Astrocyte of the spinal cord (primary cell): ENCODE measurements at regions not wholly inside any gene's neighbourhood (a gene's known extent, or its start where the extent isn't known, plus 50 kb on each side); places are given as distances from the start of the nearest gene placed in this dataset.
"Not testable (repeated sequence)": the region's sequence is repeated elsewhere in the genome, so short reads cannot be mapped to it uniquely, and the experiment has no call there.

Experiments
- DNase-seq: peaks from one replicate; pipeline ENCODE4 v3.0.0; 2011; ENCODE audit warnings: low read depth, low spot score
- H3K4me3 ChIP-seq: 2 replicates; pipeline ENCODE4 v1.5.1; 2011; ENCODE audit warnings: low read depth, mild to moderate bottlenecking, low read length, moderate library complexity
- in situ Hi-C: cut with HindIII; loops from 2 replicates; pipeline ENCODE4 v1.10.0; 2017; ENCODE audit warnings: low sequenced_read_pairs
- TF ChIP-seq, protein P1 (sequence below): IDR thresholded peaks from 2 replicates; pipeline ENCODE4 v1.5.1; 2012; ENCODE audit warnings: low read depth, mild to moderate bottlenecking, low read length, inconsistent platforms

- no peak for DNase-seq
- TF ChIP-seq, protein P1, sequence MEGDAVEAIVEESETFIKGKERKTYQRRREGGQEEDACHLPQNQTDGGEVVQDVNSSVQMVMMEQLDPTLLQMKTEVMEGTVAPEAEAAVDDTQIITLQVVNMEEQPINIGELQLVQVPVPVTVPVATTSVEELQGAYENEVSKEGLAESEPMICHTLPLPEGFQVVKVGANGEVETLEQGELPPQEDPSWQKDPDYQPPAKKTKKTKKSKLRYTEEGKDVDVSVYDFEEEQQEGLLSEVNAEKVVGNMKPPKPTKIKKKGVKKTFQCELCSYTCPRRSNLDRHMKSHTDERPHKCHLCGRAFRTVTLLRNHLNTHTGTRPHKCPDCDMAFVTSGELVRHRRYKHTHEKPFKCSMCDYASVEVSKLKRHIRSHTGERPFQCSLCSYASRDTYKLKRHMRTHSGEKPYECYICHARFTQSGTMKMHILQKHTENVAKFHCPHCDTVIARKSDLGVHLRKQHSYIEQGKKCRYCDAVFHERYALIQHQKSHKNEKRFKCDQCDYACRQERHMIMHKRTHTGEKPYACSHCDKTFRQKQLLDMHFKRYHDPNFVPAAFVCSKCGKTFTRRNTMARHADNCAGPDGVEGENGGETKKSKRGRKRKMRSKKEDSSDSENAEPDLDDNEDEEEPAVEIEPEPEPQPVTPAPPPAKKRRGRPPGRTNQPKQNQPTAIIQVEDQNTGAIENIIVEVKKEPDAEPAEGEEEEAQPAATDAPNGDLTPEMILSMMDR: no peak
- in situ Hi-C loops: no loop called here
- H3K4me3 ChIP-seq: no peak overlapping the region
Observed at GRCh38 chr11:44475114-44475686, 90.3 kb upstream of the CD82 start.

DNA sequence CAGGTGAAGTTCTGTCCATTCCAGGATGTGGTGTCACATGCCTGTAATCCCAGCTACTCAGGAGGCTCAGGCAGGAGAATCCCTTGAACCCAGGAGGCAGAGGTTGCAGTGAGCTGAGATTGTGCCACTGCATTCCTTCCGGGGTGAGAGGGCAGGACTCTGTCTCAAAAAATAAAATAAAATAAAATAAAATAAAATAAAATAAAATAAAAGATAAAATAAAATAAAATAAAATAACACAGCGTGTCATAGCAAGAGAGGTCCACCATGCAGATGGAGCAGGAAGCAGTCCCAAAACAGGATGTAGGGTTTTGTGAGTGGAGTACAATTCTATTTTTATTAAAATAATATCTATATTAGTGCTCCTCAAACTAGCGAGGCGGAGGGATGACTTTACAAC lies 83.1 kb upstream of the CD82 start:
- H3K4me3 ChIP-seq, in situ Hi-C loops, DNase-seq: not testable (repeated sequence)

DNA sequence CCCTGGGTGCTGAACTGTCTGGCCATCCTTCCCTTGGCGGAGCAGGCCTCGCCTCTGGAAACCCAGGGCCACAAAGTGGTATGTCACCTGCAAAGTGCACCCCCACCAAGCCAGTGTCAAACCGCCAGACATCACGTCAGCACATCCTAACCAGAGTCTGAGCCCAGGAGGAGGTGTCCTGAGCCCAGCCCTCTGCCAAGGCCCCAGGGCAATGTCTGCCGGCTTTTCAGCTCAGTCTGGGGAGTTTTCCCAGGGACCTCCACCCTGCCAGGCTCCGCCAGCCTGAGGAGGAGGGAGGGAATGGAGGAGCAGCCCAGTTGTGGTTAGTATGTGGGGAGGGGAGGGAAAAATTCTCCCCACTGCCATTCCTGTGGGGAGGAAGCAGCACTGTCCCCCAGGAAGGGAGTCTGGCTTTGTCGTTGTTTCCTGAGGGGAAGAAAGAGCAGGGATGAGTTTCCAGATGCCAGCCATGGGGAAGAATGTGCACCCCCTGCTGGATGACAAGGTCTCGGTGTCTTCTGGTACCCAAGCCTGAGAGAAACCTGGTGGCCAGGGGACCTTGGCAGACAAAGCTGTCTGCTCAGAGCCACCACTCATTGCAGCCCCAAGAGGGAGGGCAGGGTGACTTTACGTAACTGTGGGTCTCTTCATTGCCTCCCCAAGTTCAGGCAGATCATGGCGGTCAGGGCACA lies 81.4 kb upstream of the CD82 start:
- DNase-seq: no peak
- no peak overlapping the region for H3K4me3 ChIP-seq
- in situ Hi-C loops: no loop called here
- TF ChIP-seq, protein P1: peak; percentile 22

- TF ChIP-seq, protein P1: no peak
- no peak overlapping the region for H3K4me3 ChIP-seq
- DNase-seq: no peak
- in situ Hi-C loops: no loop called here
Observed at GRCh38 chr11:44488165-44488965, 77.1 kb upstream of the CD82 start.

- TF ChIP-seq, protein P1: no peak
- DNase-seq: no peak
- in situ Hi-C loops: no loop called here
- no peak overlapping the region for H3K4me3 ChIP-seq
Observed at GRCh38 chr11:44493383-44493782, 72.1 kb upstream of the CD82 start.

GRCh38 chr11:44493930-44494329 lies 71.5 kb upstream of the CD82 start:
- DNase-seq: no peak
- TF ChIP-seq, protein P1: no peak
- in situ Hi-C loops: no loop called here
- H3K4me3 ChIP-seq: no peak overlapping the region

DNA sequence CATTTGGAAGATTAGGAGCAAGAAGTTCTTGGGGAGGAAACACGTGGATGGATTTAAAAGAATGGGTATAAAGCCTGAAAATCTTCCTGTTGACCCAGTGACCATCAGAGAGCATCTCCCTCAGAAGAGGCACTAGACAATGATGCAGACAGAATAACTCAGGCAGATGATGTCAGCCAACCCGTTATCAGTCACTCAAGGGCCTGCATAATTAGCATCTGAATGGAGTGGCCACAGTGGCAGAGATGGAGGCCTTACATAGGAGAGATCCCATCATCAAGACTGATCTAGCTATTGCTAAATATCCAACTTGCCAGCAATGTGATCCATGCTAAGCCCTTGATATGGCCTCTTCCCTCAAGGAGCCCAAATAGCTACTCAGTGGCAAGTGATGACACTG lies 70.7 kb upstream of the CD82 start:
- in situ Hi-C loops: no loop called here

More for the DNA sequence above, 70.7 kb upstream of the CD82 start:
- no peak for DNase-seq
- H3K4me3 ChIP-seq: no peak overlapping the region
- TF ChIP-seq, protein P1: no peak
